ENCODE measurements at regions not wholly inside any gene's neighbourhood (a gene's known extent, or its start where the extent isn't known, plus 50 kb on each side); places are given as distances from the start of the nearest gene placed in this dataset.

DNA sequence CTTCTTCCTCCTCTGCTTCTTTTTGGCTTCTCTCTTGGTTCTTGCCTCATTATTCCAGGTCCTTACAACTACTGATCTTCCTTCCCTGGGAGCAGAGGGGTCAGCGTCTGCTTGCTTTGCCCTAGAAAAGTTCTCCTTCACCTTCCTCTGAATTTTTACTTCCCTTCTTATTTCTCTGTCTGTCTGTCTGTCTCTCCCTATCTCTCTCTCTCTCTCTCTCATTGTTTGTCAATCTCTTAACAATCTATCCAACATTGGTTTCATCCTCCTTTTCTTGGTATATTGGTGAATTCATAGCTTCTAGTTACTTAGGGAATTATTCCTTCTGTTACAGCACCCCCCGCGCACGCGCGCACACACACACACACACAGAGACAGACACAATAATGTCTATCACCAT lies 559.1 kb downstream of the MN1 start:
- no peaks in the 10 kb centered on the region for H3K36me3 Mint-ChIP-seq (ENCODE audit: insufficient read depth in 1 of 3, low read depth in 3 of 3)
- Histone ChIP-seq H3K4me2 (ENCODE audit: insufficient read depth, insufficient read length, low read length) (no peak overlapping the region), H2BK20ac (ENCODE audit: low read depth, low read length, poor library complexity, severe bottlenecking) (no peak overlapping the region), H2BK120ac (ENCODE audit: low read depth, low read length, poor library complexity, severe bottlenecking) (no peak overlapping the region), H3K27me3 (ENCODE audit: insufficient read depth, low read length) (no peaks in the 10 kb centered on the region), H2BK5ac (ENCODE audit: insufficient read length, low read length) (no peak overlapping the region), H4K8ac (replicated peaks; ENCODE audit: insufficient read length, low read depth, low read length) (no peak overlapping the region), H3K9me3 (ENCODE audit: control insufficient read depth, low read depth, low read length) (no peaks in the 10 kb centered on the region), H2AFZ (ENCODE audit: low read length) (no peak overlapping the region), H4K91ac (ENCODE audit: insufficient read length, low read depth, low read length) (no peak overlapping the region), H4K20me1 (ENCODE audit: control insufficient read depth, insufficient read depth, insufficient read length) (peaks cover 5% of the 10 kb centered on the region), H2BK12ac (ENCODE audit: insufficient read length, low read depth, low read length) (no peak overlapping the region), H2AK5ac (ENCODE audit: insufficient read length, low read length) (no peak overlapping the region), H3K23ac (ENCODE audit: insufficient read length, low read depth, low read length) (no peak overlapping the region), H3K18ac (ENCODE audit: insufficient read length, low read depth, low read length) (no peak overlapping the region), H3K4ac (ENCODE audit: low read depth, low read length) (no peak overlapping the region), H3K56ac (ENCODE audit: insufficient read length, low read depth, low read length) (no peak overlapping the region), H3K23me2 (ENCODE audit: insufficient read length, low read depth, low read length, poor library complexity, severe bottlenecking) (no peaks in the 10 kb centered on the region), H3K79me1 (ENCODE audit: insufficient read depth, low read depth, low read length, poor library complexity, severe bottlenecking) (no peaks in the 10 kb centered on the region), H3T11ph (ENCODE audit: low read length) (no peak overlapping the region), H2BK15ac (ENCODE audit: low read depth, low read length) (no peak overlapping the region), H4K5ac (ENCODE audit: insufficient read length, low read depth, low read length) (no peak overlapping the region), H3K9ac (ENCODE audit: extremely low read depth, insufficient read length, low read length) (no peak overlapping the region), H3K27ac (ENCODE audit: insufficient read length, low read depth, low read length) (no peak overlapping the region), H3K14ac (ENCODE audit: insufficient read depth, low read length) (no peak overlapping the region), H3K79me2 (ENCODE audit: insufficient read depth, low read length) (no peaks in the 10 kb centered on the region), H3K4me1 (ENCODE audit: insufficient read depth, low read length) (no peaks in the 10 kb centered on the region; the same call in 1 of the 2 replicates)
- TF ChIP-seq, protein P1, sequence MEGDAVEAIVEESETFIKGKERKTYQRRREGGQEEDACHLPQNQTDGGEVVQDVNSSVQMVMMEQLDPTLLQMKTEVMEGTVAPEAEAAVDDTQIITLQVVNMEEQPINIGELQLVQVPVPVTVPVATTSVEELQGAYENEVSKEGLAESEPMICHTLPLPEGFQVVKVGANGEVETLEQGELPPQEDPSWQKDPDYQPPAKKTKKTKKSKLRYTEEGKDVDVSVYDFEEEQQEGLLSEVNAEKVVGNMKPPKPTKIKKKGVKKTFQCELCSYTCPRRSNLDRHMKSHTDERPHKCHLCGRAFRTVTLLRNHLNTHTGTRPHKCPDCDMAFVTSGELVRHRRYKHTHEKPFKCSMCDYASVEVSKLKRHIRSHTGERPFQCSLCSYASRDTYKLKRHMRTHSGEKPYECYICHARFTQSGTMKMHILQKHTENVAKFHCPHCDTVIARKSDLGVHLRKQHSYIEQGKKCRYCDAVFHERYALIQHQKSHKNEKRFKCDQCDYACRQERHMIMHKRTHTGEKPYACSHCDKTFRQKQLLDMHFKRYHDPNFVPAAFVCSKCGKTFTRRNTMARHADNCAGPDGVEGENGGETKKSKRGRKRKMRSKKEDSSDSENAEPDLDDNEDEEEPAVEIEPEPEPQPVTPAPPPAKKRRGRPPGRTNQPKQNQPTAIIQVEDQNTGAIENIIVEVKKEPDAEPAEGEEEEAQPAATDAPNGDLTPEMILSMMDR (conservative IDR thresholded peaks at IDR 0.05) = no peak
- no peaks in the 10 kb centered on the region for H3K9me3 Mint-ChIP-seq
- peaks cover 6 to 15% of the 10 kb centered on the region in 2 experiments for H3K4me1 Mint-ChIP-seq
- H3K27me3 Mint-ChIP-seq (ENCODE audit: low read depth) = peaks cover 10% of the 10 kb centered on the region
- DNase-seq = no peak
- H3K27ac Mint-ChIP-seq = no peak overlapping the region; a peak in 1 of 7 replicates
- no CpG with 5 or more reads among the region's 6 CpGs for WGBS (ENCODE audit: extremely low coverage, insufficient read length, low lambda C conversion rate)
- H3K4me3 Mint-ChIP-seq = no peak overlapping the region
